ENCODE measurements at regions not wholly inside any gene's neighbourhood (a gene's known extent, or its start where the extent isn't known, plus 50 kb on each side); places are given as distances from the start of the nearest gene placed in this dataset.

DNA sequence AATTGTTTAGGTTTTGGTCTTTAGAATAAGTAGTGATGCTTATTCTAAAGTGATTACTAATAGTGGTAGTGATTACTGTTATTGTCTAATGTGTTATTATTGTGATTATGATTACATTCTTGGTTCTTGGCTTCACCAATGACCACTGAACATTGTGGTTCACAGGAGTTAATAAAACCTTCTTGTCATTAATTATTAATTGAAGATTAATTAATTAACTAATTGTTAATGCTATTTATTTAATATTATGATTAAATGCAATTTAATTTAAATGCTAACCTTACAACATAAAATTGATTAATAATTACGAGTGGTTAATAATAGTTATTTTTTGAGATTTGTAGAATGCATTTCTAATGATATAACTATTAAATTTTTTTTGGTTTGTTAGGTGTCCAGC, 747.7 kb upstream of the POM121L12 start:
- no peak for DNase-seq (ENCODE audit: extremely low read depth, low read depth, low spot score)

- no peak for DNase-seq (ENCODE audit: extremely low read depth, low read depth, low spot score)
These were observed 749.7 kb upstream of the POM121L12 start for GRCh38 chr7:52285689-52286088.

DNA sequence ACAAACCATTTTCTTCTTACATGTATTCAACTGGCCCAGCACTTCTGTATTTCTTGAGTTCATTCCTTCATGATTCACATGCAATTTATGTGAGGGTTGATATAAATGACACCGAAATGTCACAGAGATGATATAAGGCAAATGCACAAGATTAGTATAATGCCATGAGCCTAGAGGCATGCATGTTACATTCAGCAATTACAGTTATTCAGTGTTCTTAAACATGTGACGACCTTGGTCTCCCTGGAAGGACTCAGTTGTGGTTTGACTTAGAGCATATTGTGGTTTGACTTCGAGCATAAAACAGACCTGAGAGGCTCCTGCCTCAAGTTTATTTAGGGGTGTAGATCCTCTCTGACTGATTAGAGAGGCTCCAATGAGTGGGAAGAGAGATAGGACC, 752.1 kb upstream of the POM121L12 start:
- DNase-seq (ENCODE audit: extremely low read depth, low read depth, low spot score), result no peak

GRCh38 chr7:52273685-52274610, 761.5 kb upstream of the POM121L12 start:
- no peak for DNase-seq (ENCODE audit: extremely low read depth, low read depth, low spot score)

DNA sequence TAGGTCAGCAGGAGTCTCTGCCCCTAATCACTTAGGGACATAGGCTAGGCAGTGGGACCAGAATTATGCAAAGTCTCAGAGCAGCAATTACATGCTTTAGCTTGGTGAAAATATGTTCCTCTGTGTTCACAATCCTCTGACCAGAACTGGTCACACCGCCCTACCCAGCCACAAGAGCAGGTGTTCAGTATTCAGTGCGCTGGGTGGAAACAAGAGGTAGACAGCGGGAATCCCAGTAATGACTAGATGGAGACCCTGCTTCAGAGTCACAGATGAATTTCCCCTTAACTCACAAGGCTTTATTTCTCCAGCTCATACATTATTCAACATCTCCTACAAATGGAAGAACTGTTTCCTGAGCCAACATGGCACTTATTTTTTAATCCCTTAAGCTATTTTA, 763.7 kb upstream of the POM121L12 start:
- no peak for DNase-seq (ENCODE audit: extremely low read depth, low read depth, low spot score)

GRCh38 chr7:52270301-52270700, 765.1 kb upstream of the POM121L12 start:
- peak; percentile 29 for DNase-seq (ENCODE audit: extremely low read depth, low read depth, low spot score)

DNA sequence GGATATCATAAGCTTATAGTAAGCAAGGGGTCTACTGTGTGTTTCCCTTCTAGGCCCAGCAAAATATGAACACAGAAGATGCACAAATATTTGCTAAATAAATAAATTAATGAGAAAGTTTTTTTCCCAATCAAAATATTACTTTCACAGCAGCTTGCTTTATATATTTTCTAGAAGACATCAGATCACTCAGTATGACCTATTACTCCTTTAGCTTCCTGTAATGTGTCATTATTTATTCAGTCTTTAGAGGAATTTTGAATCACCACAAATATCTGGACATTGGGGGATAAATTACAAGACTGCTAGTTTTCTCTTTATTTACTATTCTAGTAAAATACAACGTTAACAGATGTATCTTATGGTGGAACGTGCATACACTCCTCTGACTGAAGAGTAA, 765.8 kb upstream of the POM121L12 start:
- no peak for DNase-seq (ENCODE audit: extremely low read depth, low read depth, low spot score)

- DNase-seq (ENCODE audit: extremely low read depth, low read depth, low spot score), result no peak
These were observed 774.4 kb upstream of the POM121L12 start for GRCh38 chr7:52261057-52261456.

DNA sequence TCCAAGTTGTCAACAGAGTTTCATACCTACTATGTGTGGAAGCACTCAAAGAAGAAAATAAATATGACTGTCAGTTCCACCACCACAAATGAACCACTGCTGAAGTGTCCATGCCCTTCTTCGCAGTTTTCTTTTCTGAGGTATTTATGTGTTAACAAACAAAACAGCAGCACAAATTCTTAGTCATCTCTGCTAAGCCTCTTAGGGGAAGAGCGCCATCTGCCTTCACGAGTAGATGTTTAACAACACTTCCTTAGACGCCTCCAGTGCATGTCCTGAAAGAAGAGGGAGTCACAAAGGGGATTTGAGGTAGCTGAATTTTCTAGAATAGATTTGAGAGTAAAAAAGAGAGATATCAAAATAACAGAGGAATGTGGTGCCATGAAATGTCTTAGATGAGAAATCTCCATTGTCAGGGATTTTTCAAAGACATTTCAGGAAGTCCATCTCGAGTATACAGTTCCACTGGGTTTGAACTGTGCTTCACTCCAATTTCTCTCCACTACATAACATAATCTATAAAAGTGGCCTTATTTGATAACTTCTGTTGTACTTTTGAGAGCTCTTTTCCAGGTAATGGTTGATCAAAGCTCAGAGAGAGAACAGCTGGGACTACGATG, 775.3 kb upstream of the POM121L12 start:
- DNase-seq (ENCODE audit: extremely low read depth, low read depth, low spot score), result no peak

DNA sequence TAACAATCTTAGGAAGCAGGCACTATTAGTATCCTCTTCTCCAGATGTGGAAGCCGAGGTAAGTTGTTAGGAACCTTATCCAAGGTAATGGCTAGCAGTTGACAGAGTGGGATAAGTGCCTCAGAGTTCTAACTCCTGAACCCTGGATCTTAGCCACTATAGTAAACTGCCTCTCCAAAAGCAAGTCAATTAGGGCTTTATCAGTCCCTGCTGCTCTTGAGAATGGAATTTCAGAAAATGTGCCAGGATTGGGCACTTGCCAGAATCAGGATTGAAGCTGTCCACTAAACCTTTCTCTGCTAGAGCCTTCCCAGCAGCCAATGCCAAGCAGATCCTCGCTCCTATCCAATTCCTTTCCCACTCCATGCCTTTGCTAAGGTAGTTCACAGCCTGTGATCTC, 777.5 kb upstream of the POM121L12 start:
- no peak for DNase-seq (ENCODE audit: extremely low read depth, low read depth, low spot score)

DNA sequence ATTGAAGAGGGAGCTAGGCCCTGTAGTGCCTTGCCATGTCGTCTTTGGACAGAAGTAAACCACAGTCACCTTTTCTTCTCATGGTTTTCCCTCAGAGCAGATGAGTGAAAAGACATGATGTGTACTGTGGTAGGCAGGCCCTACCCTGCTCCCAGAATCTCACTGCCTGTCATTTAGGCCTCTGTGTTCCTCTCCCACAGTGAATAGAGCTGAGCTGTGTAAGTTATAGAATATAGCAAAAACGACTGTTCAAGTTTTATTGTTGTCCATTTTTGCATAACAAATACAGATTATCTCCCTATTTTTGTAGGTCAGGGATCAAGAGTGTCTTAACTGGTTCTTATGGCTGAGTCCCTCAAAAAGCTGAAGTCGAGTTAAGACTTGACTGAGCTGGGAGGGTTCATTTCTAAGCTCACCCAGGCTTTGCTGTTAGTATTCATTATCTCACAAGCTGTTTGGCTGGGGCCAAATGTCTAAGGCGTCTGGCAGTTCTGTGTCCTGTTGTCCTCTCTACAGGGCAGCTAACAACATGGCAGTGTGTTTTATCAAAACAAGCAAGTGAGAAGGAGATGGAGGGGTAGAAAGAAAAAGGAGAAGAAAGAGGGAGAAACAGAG, 780.9 kb upstream of the POM121L12 start:
- DNase-seq (ENCODE audit: extremely low read depth, low read depth, low spot score), result no peak

GRCh38 chr7:52253953-52254352, 781.5 kb upstream of the POM121L12 start:
- DNase-seq (ENCODE audit: extremely low read depth, low read depth, low spot score), result no peak

DNA sequence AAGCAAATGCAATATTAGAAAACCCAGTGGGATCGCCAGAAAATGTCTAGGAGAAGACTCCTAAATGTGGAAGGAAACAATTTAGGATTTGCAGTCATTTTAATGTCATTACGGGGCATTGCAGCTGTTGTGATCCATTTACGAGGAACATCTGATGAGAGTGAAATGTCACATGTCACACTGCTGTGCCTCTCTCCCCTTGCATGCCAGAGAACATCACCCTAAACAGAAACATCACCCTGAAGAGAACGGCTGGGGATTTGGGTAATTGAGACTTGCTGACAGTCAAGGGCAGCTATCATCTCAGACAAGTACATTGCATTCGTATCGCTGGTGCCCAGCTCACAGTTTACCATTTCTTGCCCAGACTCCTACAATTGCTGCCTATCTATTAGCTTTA, 785.7 kb upstream of the POM121L12 start:
- no peak for DNase-seq (ENCODE audit: extremely low read depth, low read depth, low spot score)

DNA sequence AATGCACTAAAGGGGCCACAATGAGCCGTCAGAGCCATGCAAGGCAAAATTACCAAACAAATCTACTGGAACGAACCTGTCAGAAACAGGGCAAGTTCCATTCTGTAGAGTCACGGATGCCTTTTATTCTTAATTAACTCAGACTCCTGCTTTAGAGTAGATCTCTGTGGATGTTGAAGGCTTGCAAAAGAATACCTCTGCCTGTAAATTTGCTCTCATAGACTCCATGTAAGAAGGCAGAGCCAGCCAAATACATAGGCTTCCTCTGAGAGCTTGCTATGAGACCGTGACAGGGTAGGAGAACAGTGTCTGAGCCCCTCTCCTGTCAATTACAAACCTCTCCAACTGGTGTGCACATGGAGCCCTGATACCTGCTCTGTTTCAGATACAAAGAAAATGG, 787.9 kb upstream of the POM121L12 start:
- DNase-seq (ENCODE audit: extremely low read depth, low read depth, low spot score), result no peak

GRCh38 chr7:52243685-52244084, 791.7 kb upstream of the POM121L12 start:
- DNase-seq (ENCODE audit: extremely low read depth, low read depth, low spot score), result no peak

DNA sequence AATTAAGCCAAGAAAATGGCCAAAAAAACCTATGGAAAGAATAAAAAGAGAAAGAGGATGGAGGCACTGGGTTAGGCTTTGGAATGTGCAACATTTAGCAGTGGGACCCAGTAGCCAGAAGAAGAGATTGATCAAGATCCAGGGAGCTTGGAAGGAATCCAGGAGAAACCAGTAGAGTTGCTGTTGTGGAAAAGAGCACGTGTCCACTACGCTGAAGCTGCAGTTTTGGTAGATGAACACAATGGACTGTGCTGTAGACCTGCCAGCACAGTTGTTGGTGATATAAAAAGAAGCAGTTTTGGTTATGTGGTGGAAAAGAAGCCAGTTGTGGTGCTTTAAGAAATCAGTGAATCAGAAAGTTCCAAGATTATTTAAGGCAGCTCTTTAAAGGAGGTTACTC, 802.2 kb upstream of the POM121L12 start:
- DNase-seq (ENCODE audit: extremely low read depth, low read depth, low spot score), result no peak

GRCh38 chr7:52211930-52212329, 823.5 kb upstream of the POM121L12 start:
- DNase-seq (ENCODE audit: extremely low read depth, low read depth, low spot score), result no peak

- no peak for DNase-seq (ENCODE audit: extremely low read depth, low read depth, low spot score)
These were observed 825.8 kb upstream of the POM121L12 start for GRCh38 chr7:52209614-52210013.

- DNase-seq (ENCODE audit: extremely low read depth, low read depth, low spot score), result no peak
These were observed 838.2 kb upstream of the POM121L12 start for GRCh38 chr7:52197221-52197620.

GRCh38 chr7:52195664-52196063, 839.8 kb upstream of the POM121L12 start:
- no peak for DNase-seq (ENCODE audit: extremely low read depth, low read depth, low spot score)

DNA sequence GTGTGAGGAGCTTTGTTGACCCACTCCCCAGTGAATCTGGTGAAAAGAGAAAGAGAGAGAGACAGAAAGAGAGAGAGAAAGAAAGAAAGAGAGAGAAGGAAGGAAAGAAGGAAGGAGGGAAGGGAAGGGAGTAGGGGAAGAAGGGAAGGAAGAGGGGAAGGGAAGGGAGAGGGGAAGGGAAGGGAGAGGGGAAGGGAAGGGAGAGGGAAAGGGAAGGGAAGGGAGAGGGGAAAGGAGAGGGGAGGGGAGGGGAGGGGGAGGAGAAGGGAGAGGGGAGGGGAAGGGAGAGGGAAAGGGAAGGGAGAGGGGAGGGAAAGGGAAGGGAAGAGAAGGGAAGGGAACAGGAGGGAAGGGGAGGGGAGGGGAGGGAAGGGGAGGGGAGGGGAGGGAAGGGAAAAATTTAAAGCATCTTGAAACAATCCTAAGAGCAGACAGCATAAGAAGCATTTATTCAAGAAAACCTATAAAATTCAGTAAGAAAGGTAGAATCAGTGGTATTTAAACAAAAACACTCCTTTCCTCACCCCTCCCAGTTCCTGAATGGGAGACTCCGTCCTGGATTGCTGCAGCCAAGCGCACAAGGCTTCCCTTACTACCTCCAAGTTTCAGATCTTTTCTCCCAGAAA, 846.2 kb upstream of the POM121L12 start:
- no peak for DNase-seq (ENCODE audit: extremely low read depth, low read depth, low spot score)
